PC-9 (cell line): ENCODE measurements at regions not wholly inside any gene's neighbourhood (a gene's known extent, or its start where the extent isn't known, plus 50 kb on each side); places are given as distances from the start of the nearest gene placed in this dataset.

Source experiments
- BruUV-seq: library from RNA; stranded (reverse); fragments of 400-500 nt; replicated peaks from 2 replicates; lab custom pipeline; 2021; lab: Mats Ljungman, UMichigan
- CTCF ChIA-PET: fragments of 300-600 bp; sonication (Branson Sonifier 250); formaldehyde crosslinking; loops from one replicate; lab custom pipeline; 2022; ENCODE audit warnings: antibody characterized with exemption; lab: Charles Lee
- POLR2A ChIA-PET: fragments of 300-600 bp; sonication (Branson Sonifier 250); formaldehyde crosslinking; loops from one replicate; lab custom pipeline; 2022; ENCODE audit warnings: antibody characterized with exemption; ENCODE audit not compliant: unreplicated experiment; lab: Charles Lee
- DNase-seq, 2 experiments: peaks; one replicate each; pipeline versions ENCODE4 v3.0.0 to v3.0.0-alpha.2; 2015 to 2022; ENCODE audit warnings: mixed read lengths in 1 of 2
- H2AFZ ChIP-seq: fragments of 200-600 bp; sonication (generic); 2 replicates; pipeline ENCODE4 v1.8.1; 2017; ENCODE audit warnings: antibody characterized with exemption
- H3F3A ChIP-seq: fragments of 200-600 bp; sonication (generic); 2 replicates; pipeline ENCODE4 v1.8.1; 2017; ENCODE audit warnings: antibody characterized with exemption, mild to moderate bottlenecking, low read depth; ENCODE audit not compliant: insufficient read depth
- H3K27ac ChIP-seq: fragments of 200-600 bp; sonication (generic); 2 replicates; pipeline ENCODE4 v1.6.1; 2016; ENCODE audit warnings: mixed run types
- H3K27me3 ChIP-seq: fragments of 200-600 bp; sonication (generic); 2 replicates; pipeline ENCODE4 v1.6.1; 2016; ENCODE audit warnings: low read depth, mixed run types; ENCODE audit not compliant: insufficient read depth
- H3K36me3 ChIP-seq: fragments of 200-600 bp; sonication (generic); 2 replicates; pipeline ENCODE4 v1.6.1; 2016; ENCODE audit warnings: low read depth, mixed run types
- H3K4me1 ChIP-seq: fragments of 200-600 bp; sonication (generic); replicated peaks from 2 replicates; pipeline ENCODE4 v1.6.1; 2016; ENCODE audit warnings: mixed run types; ENCODE audit not compliant: insufficient read depth
- H3K4me2 ChIP-seq: fragments of 200-600 bp; sonication (generic); 2 replicates; pipeline ENCODE4 v1.6.1; 2017; ENCODE audit warnings: mixed run types
- H3K4me3 ChIP-seq: fragments of 200-600 bp; sonication (generic); 2 replicates; pipeline ENCODE4 v1.6.1; 2016; ENCODE audit warnings: mixed run types
- H3K79me2 ChIP-seq: fragments of 200-600 bp; sonication (generic); 2 replicates; pipeline ENCODE4 v1.6.1; 2017; ENCODE audit warnings: low read depth, mixed run types
- H3K9me2 ChIP-seq: fragments of 200-600 bp; sonication (generic); 2 replicates; pipeline ENCODE4 v1.8.1; 2017; ENCODE audit warnings: mild to moderate bottlenecking; ENCODE audit not compliant: insufficient read depth
- H3K9me3 ChIP-seq: fragments of 200-600 bp; sonication (generic); 2 replicates; pipeline ENCODE4 v1.8.1; 2016; ENCODE audit warnings: low read depth; ENCODE audit not compliant: insufficient read depth
- H4K20me1 ChIP-seq: fragments of 200-600 bp; sonication (generic); 2 replicates; pipeline ENCODE4 v1.8.1; 2017; ENCODE audit not compliant: insufficient read depth
- CTCF ChIP-seq: fragments of 200-600 bp; sonication (generic); conservative IDR thresholded peaks from 2 replicates; pipeline ENCODE4 v1.6.1; 2017; ENCODE audit warnings: mixed run types, antibody characterized with exemption, mild to moderate bottlenecking, moderate library complexity
- EZH2 ChIP-seq: fragments of 200-600 bp; sonication (generic); IDR thresholded peaks from 2 replicates; pipeline ENCODE4 v1.8.0; 2017; ENCODE audit warnings: antibody characterized with exemption, low read depth
- intact Hi-C: fragments of 100-400 bp; cut with micrococcal nuclease; formaldehyde crosslinking; loops from one replicate; pipeline ENCODE4 v1.10.0; 2022; ENCODE audit not compliant: unreplicated experiment

GRCh38 chr15:47839233-47839825 is 122.0 kb downstream of the SEMA6D start:
- Histone ChIP-seq H3K4me2 (no peak overlapping the region), H3K36me3 (no peaks in the 10 kb centered on the region), H2AFZ (no peak overlapping the region), H3K4me3 (no peak overlapping the region), H3K4me1 (no peaks in the 10 kb centered on the region), H3K27ac (no peak overlapping the region), H3K27me3 (no peaks in the 10 kb centered on the region), H3K9me2 (no peaks in the 10 kb centered on the region), H3K79me2 (no peaks in the 10 kb centered on the region), H3F3A (no peaks in the 10 kb centered on the region), H3K9me3 (no peaks in the 10 kb centered on the region), H4K20me1 (no peaks in the 10 kb centered on the region)
- no peak for DNase-seq
- ChIA-PET POLR2A (no interaction called here), CTCF (no interaction called here)
- intact Hi-C loops, result no loop called here
- TF ChIP-seq CTCF (no peak), EZH2 (no peak)
- BruUV-seq, result no TSS peak

DNA sequence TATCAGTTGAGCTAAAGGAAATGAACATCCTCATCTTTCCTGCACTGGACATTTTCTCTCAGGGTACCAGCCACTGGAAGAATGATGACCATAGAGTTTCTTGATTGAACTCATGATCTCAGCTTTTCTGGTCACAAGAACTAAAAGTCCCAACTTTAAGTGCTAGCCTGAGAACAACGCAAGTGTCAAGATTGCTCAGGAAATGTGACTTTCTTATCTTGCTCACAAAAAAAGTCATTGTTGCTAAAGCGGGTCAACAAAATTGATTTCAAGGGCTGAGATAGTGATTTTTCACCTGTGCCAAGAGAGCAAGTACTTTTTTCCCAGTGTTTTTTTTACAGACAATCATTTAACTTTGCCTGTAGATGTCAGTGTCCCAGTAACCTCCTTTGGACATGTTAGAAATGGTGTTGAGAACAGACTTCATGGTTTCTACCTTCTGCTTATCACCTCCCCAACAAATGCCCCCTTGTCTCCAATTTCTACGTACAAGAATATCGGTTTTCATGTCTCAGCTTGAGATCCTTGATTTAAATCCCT is 125.9 kb downstream of the SEMA6D start:
- no peaks in the 10 kb centered on the region for H3K9me2 ChIP-seq
- no peak overlapping the region for H3K4me2 ChIP-seq
- no TSS peak for BruUV-seq
- no peaks in the 10 kb centered on the region for H3K79me2 ChIP-seq
- H3K9me3 ChIP-seq, result no peaks in the 10 kb centered on the region
- POLR2A ChIA-PET, result no interaction called here
- no peaks in the 10 kb centered on the region for H3K27me3 ChIP-seq
- H3F3A ChIP-seq, result no peaks in the 10 kb centered on the region
- no peak overlapping the region for H2AFZ ChIP-seq
- H4K20me1 ChIP-seq, result no peaks in the 10 kb centered on the region
- no peak overlapping the region for H3K4me3 ChIP-seq
- no peaks in the 10 kb centered on the region for H3K36me3 ChIP-seq
- no peaks in the 10 kb centered on the region for H3K4me1 ChIP-seq
- CTCF ChIA-PET, result no interaction called here
- no peak for DNase-seq
- no peak for TF ChIP-seq CTCF
- no peak for TF ChIP-seq EZH2
- intact Hi-C loops, result no loop called here
- H3K27ac ChIP-seq, result no peak overlapping the region

DNA sequence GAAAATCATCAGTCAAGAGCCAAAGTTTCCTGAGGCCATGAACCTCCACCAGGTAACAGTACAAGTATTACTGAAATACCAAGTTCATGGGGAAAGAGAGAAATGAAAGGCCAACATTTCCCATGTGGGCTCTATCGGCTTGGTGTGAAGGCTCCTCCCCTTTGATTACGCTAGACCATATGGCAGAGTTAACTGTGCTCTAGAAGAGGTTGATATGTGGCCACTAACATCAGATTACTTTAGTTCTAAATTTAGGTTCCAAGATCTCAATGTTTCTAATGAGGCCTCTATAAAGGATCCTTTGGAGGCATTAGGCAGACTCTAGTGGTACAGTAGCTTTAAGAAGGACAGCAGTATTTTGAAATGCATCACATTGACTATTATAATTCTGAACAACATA is 127.1 kb downstream of the SEMA6D start:
- Histone ChIP-seq H3K4me2 (no peak overlapping the region), H3K27me3 (no peaks in the 10 kb centered on the region), H3F3A (no peaks in the 10 kb centered on the region), H3K79me2 (no peaks in the 10 kb centered on the region), H2AFZ (no peak overlapping the region), H3K36me3 (no peaks in the 10 kb centered on the region), H3K4me3 (no peak overlapping the region), H4K20me1 (no peaks in the 10 kb centered on the region), H3K27ac (no peak overlapping the region), H3K4me1 (no peaks in the 10 kb centered on the region), H3K9me2 (no peaks in the 10 kb centered on the region), H3K9me3 (no peaks in the 10 kb centered on the region)
- no TSS peak for BruUV-seq
- no peak for DNase-seq
- POLR2A ChIA-PET, result no interaction called here
- CTCF ChIA-PET, result no interaction called here
- TF ChIP-seq EZH2, result no peak
- no peak for TF ChIP-seq CTCF
- intact Hi-C loops, result no loop called here
